AG09319 (cell line): ENCODE measurements at regions not wholly inside any gene's neighbourhood (a gene's known extent, or its start where the extent isn't known, plus 50 kb on each side); places are given as distances from the start of the nearest gene placed in this dataset.

Source experiments
- DNase-seq: peaks from one replicate; pipeline ENCODE4 v3.0.0-alpha.2; 2010; ENCODE audit warnings: low read depth; ENCODE audit errors: extremely low read depth
- CTCF ChIP-seq: IDR thresholded peaks from 2 replicates; pipeline ENCODE4 v1.5.1; 2011; ENCODE audit warnings: low read depth, mild to moderate bottlenecking, inconsistent platforms, low read length, moderate library complexity

- no peak for DNase-seq
- TF ChIP-seq CTCF = no peak
Measured at GRCh38 chr5:110070836-110071235, 381.1 kb downstream of the MAN2A1 start.

GRCh38 chr5:110072651-110073050 is 382.9 kb downstream of the MAN2A1 start:
- no peak for DNase-seq
- no peak for TF ChIP-seq CTCF

GRCh38 chr5:110073534-110073933 is 383.8 kb downstream of the MAN2A1 start:
- no peak for DNase-seq
- TF ChIP-seq CTCF = no peak

GRCh38 chr5:110075656-110076055 is 385.9 kb downstream of the MAN2A1 start:
- DNase-seq = no peak

GRCh38 chr5:110077147-110077546 is 387.4 kb downstream of the MAN2A1 start:
- DNase-seq = no peak
- no peak for TF ChIP-seq CTCF

More at GRCh38 chr5:110075656-110076055, 385.9 kb downstream of the MAN2A1 start:
- no peak for TF ChIP-seq CTCF

GRCh38 chr5:110082194-110082593 is 392.5 kb downstream of the MAN2A1 start:
- no peak for DNase-seq
- no peak for TF ChIP-seq CTCF

GRCh38 chr5:110082863-110083262 is 393.1 kb downstream of the MAN2A1 start:
- DNase-seq = no peak

More at GRCh38 chr5:110082863-110083262, 393.1 kb downstream of the MAN2A1 start:
- TF ChIP-seq CTCF = no peak
